ENCODE measurements at regions not wholly inside any gene's neighbourhood (a gene's known extent, or its start where the extent isn't known, plus 50 kb on each side); places are given as distances from the start of the nearest gene placed in this dataset.
"Not testable (repeated sequence)": the region's sequence is repeated elsewhere in the genome, so short reads cannot be mapped to it uniquely, and the experiment has no call there.

DNA sequence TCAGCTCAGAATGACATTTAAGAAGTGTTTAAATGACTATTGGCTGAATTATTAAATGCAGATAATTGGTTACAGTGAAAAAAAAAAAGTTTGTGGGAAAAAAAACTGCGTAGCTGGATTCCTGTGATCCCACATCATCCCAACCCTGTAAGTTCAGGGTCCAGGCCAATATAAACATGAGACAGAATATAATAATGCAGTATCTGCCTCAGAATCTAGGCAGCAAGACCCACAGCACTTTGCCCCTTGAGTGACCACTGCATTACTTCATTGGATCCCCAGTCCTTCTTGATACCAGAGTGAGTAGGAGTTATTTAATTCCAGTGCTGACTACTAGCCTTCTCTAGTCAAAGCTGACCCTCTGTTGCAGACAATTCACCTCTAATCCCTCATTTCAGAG lies 272.6 kb downstream of the CCER1 start:
- no peak overlapping the region for H3K4me3 ChIP-seq (ENCODE audit: low read length)
- DNase-seq (ENCODE audit: low read depth): no peak
- TF ChIP-seq, protein P1, sequence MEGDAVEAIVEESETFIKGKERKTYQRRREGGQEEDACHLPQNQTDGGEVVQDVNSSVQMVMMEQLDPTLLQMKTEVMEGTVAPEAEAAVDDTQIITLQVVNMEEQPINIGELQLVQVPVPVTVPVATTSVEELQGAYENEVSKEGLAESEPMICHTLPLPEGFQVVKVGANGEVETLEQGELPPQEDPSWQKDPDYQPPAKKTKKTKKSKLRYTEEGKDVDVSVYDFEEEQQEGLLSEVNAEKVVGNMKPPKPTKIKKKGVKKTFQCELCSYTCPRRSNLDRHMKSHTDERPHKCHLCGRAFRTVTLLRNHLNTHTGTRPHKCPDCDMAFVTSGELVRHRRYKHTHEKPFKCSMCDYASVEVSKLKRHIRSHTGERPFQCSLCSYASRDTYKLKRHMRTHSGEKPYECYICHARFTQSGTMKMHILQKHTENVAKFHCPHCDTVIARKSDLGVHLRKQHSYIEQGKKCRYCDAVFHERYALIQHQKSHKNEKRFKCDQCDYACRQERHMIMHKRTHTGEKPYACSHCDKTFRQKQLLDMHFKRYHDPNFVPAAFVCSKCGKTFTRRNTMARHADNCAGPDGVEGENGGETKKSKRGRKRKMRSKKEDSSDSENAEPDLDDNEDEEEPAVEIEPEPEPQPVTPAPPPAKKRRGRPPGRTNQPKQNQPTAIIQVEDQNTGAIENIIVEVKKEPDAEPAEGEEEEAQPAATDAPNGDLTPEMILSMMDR (conservative IDR thresholded peaks at IDR 0.05; ENCODE audit: low read depth, low read length): no peak

DNA sequence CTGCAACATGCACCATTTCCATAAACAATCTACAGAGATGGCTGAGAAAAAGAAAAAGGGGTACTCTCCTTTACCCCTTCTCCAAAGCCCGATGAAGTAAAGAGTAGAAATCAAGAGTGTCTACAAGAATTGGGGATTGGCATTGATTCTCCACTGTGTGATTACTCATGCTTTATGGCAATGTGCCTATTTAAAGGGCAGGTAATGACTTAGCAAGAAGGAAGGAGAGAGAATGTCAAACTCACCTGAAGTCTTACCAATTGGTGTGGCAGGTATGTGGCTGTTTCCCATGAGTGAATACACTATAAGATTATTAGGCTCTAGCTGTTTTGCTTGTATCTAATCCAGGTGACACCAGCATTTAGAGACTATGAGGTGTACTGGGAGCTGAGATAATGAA lies 275.3 kb downstream of the CCER1 start:
- DNase-seq (ENCODE audit: low read depth): no peak
- H3K4me3 ChIP-seq (ENCODE audit: low read length): no peak overlapping the region
- TF ChIP-seq, protein P1 (conservative IDR thresholded peaks at IDR 0.05; ENCODE audit: low read depth, low read length): no peak

DNA sequence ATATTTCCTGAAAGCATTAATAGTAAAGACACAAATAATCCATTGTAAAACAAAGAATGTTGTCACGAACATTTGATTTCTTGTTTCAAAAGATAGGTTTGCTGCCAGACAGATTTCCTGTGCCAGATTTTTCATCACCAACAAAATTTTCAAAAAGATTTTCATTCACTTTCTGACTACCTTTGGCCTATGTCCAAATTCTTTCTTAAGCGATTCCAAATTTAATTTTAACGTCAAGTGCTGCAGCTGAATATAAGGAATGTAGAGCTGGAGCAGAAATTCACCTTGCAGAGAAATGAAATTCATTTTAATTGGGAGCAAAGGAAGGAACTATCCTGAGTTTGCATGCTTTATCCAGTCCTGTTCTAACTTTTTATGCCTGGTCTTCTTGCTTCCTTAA lies 277.4 kb downstream of the CCER1 start:
- TF ChIP-seq, protein P1 (conservative IDR thresholded peaks at IDR 0.05; ENCODE audit: low read depth, low read length): no peak
- DNase-seq (ENCODE audit: low read depth): peak; percentile 36
- no peak overlapping the region for H3K4me3 ChIP-seq (ENCODE audit: low read length)

DNA sequence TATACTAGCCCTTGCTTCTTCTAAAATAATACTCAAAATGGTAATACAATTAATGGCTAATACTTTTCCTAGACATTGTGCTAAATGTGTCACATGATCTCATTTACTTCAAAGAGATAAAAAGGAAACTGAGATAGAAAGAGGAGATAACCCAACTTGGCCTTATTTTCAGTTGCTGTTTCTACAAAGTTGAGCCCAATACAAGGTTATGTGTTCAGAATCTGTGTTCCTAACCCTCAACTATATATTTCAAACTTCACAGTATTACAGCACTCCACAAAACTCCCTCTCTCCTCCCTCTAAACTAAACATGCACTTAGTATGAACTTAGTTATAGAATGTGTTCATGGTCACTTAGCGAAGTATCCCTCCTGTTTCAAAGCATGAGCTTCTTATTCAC lies 277.9 kb downstream of the CCER1 start:
- TF ChIP-seq, protein P1 (conservative IDR thresholded peaks at IDR 0.05; ENCODE audit: low read depth, low read length): no peak
- DNase-seq (ENCODE audit: low read depth): no peak
- H3K4me3 ChIP-seq (ENCODE audit: low read length): no peak overlapping the region

DNA sequence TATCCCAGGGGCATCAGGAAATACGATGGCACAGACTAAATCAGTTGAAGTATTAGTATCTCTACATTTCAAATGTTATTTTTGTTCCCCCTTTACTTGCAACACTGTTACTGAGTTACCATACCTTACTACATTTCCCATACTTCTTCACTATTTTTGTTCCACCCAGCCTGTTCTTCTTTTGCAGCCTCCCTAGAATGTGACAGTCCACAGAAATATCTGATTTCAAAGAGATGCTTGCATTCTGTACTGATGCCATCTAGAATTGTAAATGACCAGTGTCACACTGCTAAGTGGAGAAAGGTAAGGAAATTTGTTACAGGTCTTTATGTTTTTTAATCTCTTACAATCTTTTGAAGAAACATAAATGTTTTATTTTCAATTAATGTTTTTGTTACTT lies 279.9 kb downstream of the CCER1 start:
- no peak for DNase-seq (ENCODE audit: low read depth)
- H3K4me3 ChIP-seq (ENCODE audit: low read length): no peak overlapping the region

DNA sequence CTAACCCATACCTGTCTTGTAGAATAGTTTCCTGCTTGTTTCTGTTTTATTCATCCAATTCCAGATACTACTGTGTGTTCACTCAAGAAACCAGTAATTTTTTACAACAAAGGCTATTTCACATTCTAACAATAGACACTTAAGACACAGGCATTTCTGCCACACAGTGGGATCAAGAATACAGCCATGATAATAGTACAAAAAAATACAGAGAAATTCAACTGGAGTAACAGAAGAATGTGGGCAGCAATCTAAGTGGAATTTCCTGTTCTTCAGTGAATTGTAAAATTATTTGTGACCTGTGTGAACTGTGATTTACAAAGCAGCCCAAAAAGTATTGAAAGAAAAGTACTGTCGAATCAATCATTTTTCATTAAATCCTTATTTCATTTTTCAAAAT lies 282.9 kb downstream of the CCER1 start:
- no peak for DNase-seq (ENCODE audit: low read depth)
- H3K4me3 ChIP-seq (ENCODE audit: low read length): no peak overlapping the region
- TF ChIP-seq, protein P1 (conservative IDR thresholded peaks at IDR 0.05; ENCODE audit: low read depth, low read length): no peak

More for the DNA sequence above, 279.9 kb downstream of the CCER1 start:
- TF ChIP-seq, protein P1 (conservative IDR thresholded peaks at IDR 0.05; ENCODE audit: low read depth, low read length): no peak

DNA sequence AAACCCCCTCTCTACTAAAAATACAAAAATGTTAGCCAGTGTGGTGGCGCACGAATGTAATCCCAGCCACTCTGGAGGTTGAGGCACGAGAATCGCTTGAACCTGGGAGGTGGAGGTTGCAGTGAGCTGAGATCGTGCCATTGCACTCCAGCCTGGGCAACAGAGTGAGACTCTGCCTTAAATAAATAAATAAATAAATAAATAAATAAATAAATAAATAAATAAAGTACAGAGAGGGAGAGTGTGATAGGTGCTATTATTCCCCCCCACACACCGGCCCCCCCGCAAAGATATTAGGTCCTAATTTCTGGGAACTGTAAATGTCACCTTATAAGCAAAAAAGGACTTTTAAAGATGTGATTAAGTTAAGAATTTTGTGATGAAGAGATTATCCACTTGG lies 291.0 kb downstream of the CCER1 start:
- DNase-seq (ENCODE audit: low read depth): not testable (repeated sequence)

DNA sequence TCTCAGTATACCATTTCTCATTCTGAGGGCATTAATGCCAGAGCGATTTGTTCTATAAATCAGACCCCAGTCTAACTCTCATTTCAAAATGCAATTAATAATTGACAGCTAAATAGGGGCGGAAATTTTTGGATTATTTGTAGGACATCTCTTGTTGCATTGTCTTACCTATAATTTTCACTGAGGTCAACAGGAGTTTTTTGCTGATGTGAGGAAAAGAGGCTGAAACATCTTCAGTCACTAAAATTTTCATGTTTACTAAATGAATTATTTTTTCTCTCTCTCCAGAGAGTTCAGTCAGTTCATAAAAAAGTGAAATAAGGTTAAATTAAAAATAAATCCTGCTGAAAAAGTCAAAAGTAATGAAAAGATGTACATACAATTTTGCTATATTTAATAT lies 295.9 kb downstream of the CCER1 start:
- no peak overlapping the region for H3K4me3 ChIP-seq (ENCODE audit: low read length)
- TF ChIP-seq, protein P1 (conservative IDR thresholded peaks at IDR 0.05; ENCODE audit: low read depth, low read length): no peak
- DNase-seq (ENCODE audit: low read depth): no peak

More for the DNA sequence above, 291.0 kb downstream of the CCER1 start:
- H3K4me3 ChIP-seq (ENCODE audit: low read length): not testable (repeated sequence)

All from retinal pigment epithelial cell (primary cell).